CD4-positive, alpha-beta T cell treated with Interleukin-10 for 1 hour (primary cell): ENCODE measurements at regions not wholly inside any gene's neighbourhood (a gene's known extent, or its start where the extent isn't known, plus 50 kb on each side); places are given as distances from the start of the nearest gene placed in this dataset.
"Not testable (repeated sequence)": the region's sequence is repeated elsewhere in the genome, so short reads cannot be mapped to it uniquely, and the experiment has no call there.

Source experiments
- DNase-seq: peaks from one replicate; pipeline ENCODE4 v3.0.0-alpha.2; 2020

GRCh38 chr12:88868050-88868449 lies 287.8 kb upstream of the KITLG start:
- no peak for DNase-seq

GRCh38 chr12:88867510-88867909 lies 287.2 kb upstream of the KITLG start:
- no peak for DNase-seq

- DNase-seq, result no peak
These were observed 286.6 kb upstream of the KITLG start for GRCh38 chr12:88866881-88867280.

DNA sequence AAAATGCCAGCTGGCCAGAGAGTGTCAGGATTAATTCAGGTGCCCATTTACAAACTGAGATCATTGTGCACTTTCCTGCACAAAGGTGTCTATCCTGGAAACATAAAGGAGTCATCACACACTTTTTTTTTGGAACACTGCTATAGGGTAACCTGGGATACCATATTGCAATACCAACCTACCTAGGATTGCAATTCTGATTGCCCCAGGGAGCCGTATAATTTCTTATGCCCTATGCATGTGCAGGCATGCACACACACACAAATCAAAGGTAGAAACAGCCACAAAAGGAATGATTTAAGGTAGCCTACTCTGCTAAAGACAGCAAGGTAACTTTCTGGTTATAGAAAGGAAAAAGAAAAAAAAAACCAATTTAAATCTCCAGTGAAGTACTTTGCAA lies 285.3 kb upstream of the KITLG start:
- DNase-seq, result no peak

GRCh38 chr12:88860851-88861250 lies 280.6 kb upstream of the KITLG start:
- DNase-seq, result no peak

- DNase-seq, result no peak
These were observed 275.9 kb upstream of the KITLG start for GRCh38 chr12:88856201-88856600.

- no peak for DNase-seq
These were observed 275.0 kb upstream of the KITLG start for GRCh38 chr12:88855301-88855700.

DNA sequence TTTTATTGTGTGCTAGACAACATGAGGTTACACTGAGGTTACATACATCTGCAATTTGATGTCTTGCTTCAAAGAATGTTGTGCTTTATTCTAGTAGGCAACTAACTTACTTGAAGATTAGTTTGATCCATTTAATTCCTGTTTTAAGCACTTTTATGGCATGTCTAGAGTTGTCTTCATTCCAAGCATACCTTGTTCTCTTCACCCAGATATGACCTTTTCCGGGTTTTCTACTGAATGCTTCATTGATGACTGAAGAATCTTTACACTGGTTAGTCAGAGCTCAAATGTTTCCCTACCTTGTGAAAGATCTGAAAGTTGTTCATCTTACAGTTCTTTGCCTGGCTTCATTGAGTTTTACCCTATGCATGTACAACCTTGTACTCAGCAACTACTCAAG lies 274.0 kb upstream of the KITLG start:
- DNase-seq, result no peak

- not testable (repeated sequence) for DNase-seq
These were observed 267.0 kb upstream of the KITLG start for GRCh38 chr12:88847246-88847645.

- no peak for DNase-seq
These were observed 264.2 kb upstream of the KITLG start for GRCh38 chr12:88844426-88844825.

- DNase-seq, result no peak
These were observed 262.0 kb upstream of the KITLG start for GRCh38 chr12:88842314-88842713.

DNA sequence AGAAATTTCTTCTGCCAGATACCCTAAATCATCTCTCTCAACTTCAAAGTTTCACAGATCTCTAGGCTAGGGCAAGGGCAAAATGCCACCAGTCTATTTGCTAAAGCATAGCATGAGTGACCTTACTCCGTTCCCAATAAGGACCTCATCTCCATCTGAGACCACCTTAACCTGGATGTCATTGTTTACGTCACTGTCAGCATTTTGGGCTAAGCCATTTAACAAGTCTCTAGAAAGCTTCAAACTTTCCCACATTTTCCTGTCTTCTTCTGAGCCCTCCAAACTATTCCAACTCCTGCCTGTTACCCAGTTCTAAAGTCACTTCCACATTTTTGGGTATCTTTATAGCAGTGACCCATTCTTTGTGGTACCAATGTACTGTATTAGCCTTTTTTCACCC lies 259.2 kb upstream of the KITLG start:
- no peak for DNase-seq

- no peak for DNase-seq
These were observed 255.9 kb upstream of the KITLG start for GRCh38 chr12:88836156-88836555.

- no peak for DNase-seq
These were observed 254.0 kb upstream of the KITLG start for GRCh38 chr12:88834226-88834625.

DNA sequence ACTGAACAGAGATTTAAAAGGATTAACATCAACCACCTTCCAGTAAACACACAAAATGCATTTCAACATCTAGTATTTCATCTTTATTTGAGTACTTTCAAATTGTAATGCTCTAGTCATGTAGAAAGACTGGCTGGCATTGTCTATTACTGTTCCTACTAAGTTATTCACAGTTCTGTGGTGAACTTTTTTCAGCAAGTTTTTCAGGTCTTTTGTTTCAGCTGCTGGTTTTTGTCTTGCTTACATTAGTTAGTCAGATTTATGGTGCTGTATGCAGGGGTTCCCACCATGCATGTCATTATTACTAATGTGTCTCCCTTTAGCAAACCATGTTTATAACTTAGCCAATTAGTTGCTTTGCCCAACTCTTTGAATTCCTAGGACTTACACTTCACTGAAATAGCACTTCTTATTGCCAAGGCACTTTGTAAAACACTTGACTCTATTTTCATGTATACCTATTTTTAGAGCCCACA lies 253.4 kb upstream of the KITLG start:
- DNase-seq, result no peak

GRCh38 chr12:88828537-88828936 lies 248.3 kb upstream of the KITLG start:
- not testable (repeated sequence) for DNase-seq

GRCh38 chr12:88820012-88820411 lies 239.7 kb upstream of the KITLG start:
- DNase-seq, result no peak

DNA sequence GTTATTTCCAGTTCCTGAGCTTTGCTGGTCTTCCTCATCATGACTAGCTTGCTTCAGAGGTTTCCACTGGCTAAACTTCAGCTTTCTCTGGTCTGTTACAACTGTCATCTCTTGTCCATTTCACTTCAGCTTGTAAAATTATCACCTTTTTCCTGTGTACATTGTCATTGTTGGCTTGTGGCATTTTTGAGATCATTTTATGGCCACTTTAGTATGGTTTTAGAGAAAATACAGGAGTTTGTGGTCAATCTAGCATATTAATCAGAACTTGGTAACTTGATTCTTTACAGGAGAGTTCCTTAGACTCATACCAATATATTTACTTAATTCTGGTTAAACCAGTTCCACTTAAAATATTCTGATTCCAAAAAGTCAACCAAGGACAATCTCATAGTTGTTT lies 235.9 kb upstream of the KITLG start:
- no peak for DNase-seq

DNA sequence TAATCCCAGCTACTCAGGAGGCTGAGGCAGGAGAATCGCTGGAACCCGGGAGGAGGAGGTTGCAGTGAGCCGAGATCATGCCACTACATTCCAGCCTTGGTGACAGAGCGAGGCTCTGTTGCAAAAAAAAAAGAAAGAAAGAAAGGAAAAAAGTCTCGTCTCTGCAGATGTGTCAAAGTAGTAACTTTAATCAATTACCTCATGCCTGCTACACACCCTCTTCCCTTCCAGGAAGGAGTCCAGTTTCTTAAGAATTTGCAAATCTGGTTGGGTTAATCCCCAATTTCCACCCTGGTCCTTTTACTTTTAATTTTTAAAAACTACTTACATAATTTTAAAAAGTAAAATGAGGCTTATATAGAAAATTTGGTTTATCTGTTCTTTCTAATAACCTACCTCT lies 234.5 kb upstream of the KITLG start:
- no peak for DNase-seq

- DNase-seq, result no peak
These were observed 232.3 kb upstream of the KITLG start for GRCh38 chr12:88812610-88813009.

- DNase-seq, result no peak
These were observed 230.5 kb upstream of the KITLG start for GRCh38 chr12:88810806-88811205.

DNA sequence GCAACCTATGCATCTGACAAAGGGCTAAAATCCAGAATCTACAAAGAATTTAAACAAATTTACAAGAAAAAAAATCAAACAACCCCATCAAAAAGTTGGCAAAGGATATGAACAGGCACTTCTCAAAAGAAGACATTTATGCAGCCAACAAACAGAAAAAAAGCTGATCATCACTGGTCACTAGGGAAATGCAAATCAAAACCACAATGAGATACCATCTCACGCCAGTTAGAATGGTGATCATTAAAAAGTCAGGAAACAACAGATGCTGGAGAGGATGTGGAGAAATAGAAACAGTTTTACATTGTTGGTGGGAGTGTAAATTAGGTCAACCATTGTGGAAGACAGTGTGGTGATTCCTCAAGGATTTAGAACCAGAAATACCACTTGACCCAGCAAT lies 229.6 kb upstream of the KITLG start:
- DNase-seq, result not testable (repeated sequence)

- DNase-seq, result no peak
These were observed 225.4 kb upstream of the KITLG start for GRCh38 chr12:88805692-88806091.

GRCh38 chr12:88805286-88805685 lies 225.0 kb upstream of the KITLG start:
- no peak for DNase-seq

- DNase-seq, result no peak
These were observed 221.9 kb upstream of the KITLG start for GRCh38 chr12:88802096-88802706.
